GM23338 (cell line): ENCODE measurements at regions not wholly inside any gene's neighbourhood (a gene's known extent, or its start where the extent isn't known, plus 50 kb on each side); places are given as distances from the start of the nearest gene placed in this dataset.

Experiments
- ATAC-seq: fragments of 200-7000 bp; cut with Tn5 transposase; 3 replicates; pipeline ENCODE4 v1.9.1; 2020
- DNase-seq: peaks from one replicate; pipeline ENCODE4 v3.0.0-alpha.2; 2015; ENCODE audit warnings: low spot score
- H2AFZ ChIP-seq: fragments of 200-600 bp; sonication (generic); 2 replicates; pipeline ENCODE4 v1.8.0; 2016; ENCODE audit warnings: antibody characterized with exemption, mild to moderate bottlenecking, moderate library complexity
- H3F3A ChIP-seq: fragments of 200-600 bp; sonication (generic); replicated peaks from 2 replicates; pipeline ENCODE4 v1.8.0; 2017; ENCODE audit warnings: antibody characterized with exemption, mixed run types, low read depth
- H3K27ac ChIP-seq: fragments of 200-600 bp; sonication (generic); 2 replicates; pipeline ENCODE4 v1.6.1; 2016; ENCODE audit warnings: low read depth
- H3K27me3 ChIP-seq: fragments of 200-600 bp; sonication (generic); 2 replicates; pipeline ENCODE4 v1.8.0; 2016; ENCODE audit warnings: mild to moderate bottlenecking, mixed run types, moderate library complexity; ENCODE audit not compliant: insufficient read depth
- H3K36me3 ChIP-seq: fragments of 200-600 bp; sonication (generic); 2 replicates; pipeline ENCODE4 v1.8.0; 2016; ENCODE audit warnings: mild to moderate bottlenecking; ENCODE audit not compliant: insufficient read depth
- H3K4me1 ChIP-seq: fragments of 200-600 bp; sonication (generic); 2 replicates; pipeline ENCODE4 v1.8.0; 2016; ENCODE audit warnings: mild to moderate bottlenecking, moderate library complexity; ENCODE audit not compliant: insufficient read depth
- H3K4me2 ChIP-seq: fragments of 200-600 bp; sonication (generic); 2 replicates; pipeline ENCODE4 v1.7.1; 2017; ENCODE audit warnings: mixed run types
- H3K4me3 ChIP-seq: fragments of 200-600 bp; sonication (generic); 2 replicates; pipeline ENCODE4 v1.6.1; 2016; ENCODE audit warnings: mixed run types
- H3K79me2 ChIP-seq: fragments of 200-600 bp; sonication (generic); replicated peaks from 2 replicates; pipeline ENCODE4 v1.8.0; 2017; ENCODE audit warnings: mild to moderate bottlenecking; ENCODE audit not compliant: insufficient read depth
- H3K9me2 ChIP-seq: fragments of 200-600 bp; sonication (generic); 2 replicates; pipeline ENCODE4 v1.8.0; 2017; ENCODE audit not compliant: insufficient read depth
- H4K20me1 ChIP-seq: fragments of 200-600 bp; sonication (generic); replicated peaks from 2 replicates; pipeline ENCODE4 v1.8.0; 2017; ENCODE audit warnings: mild to moderate bottlenecking; ENCODE audit not compliant: insufficient read depth
- H3K27ac Mint-ChIP-seq: 2 replicates; pipeline ENCODE4 v1.8.0; 2020; ENCODE audit warnings: inconsistent platforms, mild to moderate bottlenecking, moderate library complexity, mixed read lengths
- H3K27me3 Mint-ChIP-seq: 3 replicates; pipeline ENCODE4 v1.8.0; 2022; ENCODE audit warnings: low read depth, mild to moderate bottlenecking, moderate library complexity, mixed read lengths, inconsistent platforms; ENCODE audit not compliant: insufficient read depth, poor library complexity
- H3K36me3 Mint-ChIP-seq: 3 replicates; pipeline ENCODE4 v1.8.0; 2021; ENCODE audit warnings: low read depth, mild to moderate bottlenecking, inconsistent platforms, moderate library complexity, mixed read lengths
- H3K4me1 Mint-ChIP-seq: 3 replicates; pipeline ENCODE4 v1.8.0; 2020; ENCODE audit warnings: mild to moderate bottlenecking, inconsistent platforms, mixed read lengths
- H3K4me3 Mint-ChIP-seq: 3 replicates; pipeline ENCODE4 v1.8.0; 2021; ENCODE audit warnings: moderate library complexity, mild to moderate bottlenecking, inconsistent platforms, mixed read lengths
- H3K9me3 Mint-ChIP-seq: 3 replicates; pipeline ENCODE4 v1.8.0; 2020; ENCODE audit warnings: moderate library complexity, mild to moderate bottlenecking, inconsistent platforms, mixed read lengths
- CTCF ChIP-seq, 2 experiments: fragments of 200-600 bp in 1 of 2; sonication (generic) in 1 of 2; conservative IDR thresholded peaks; 2 replicates each; pipeline versions ENCODE4 v1.5.1 to v1.6.1; 2016 to 2017; ENCODE audit warnings: antibody characterized with exemption in 2 of 2, low read depth in 2 of 2, mild to moderate bottlenecking in 2 of 2, moderate library complexity in 1 of 2
- ETS1 ChIP-seq: IDR thresholded peaks from 2 replicates; pipeline ENCODE4 v1.6.1; 2016; ENCODE audit warnings: antibody characterized with exemption
- EZH2 ChIP-seq: fragments of 200-600 bp; sonication (generic); IDR thresholded peaks from one replicate; pipeline ENCODE4 v1.8.0; 2017; ENCODE audit warnings: antibody characterized with exemption, mild to moderate bottlenecking, low read depth; ENCODE audit not compliant: unreplicated experiment
- EZH2phosphoT487 ChIP-seq: fragments of 200-600 bp; sonication (generic); IDR thresholded peaks from one replicate; pipeline ENCODE4 v1.8.1; 2018; ENCODE audit warnings: antibody characterized with exemption; ENCODE audit not compliant: unreplicated experiment
- POLR2AphosphoS5 ChIP-seq: IDR thresholded peaks from 2 replicates; pipeline ENCODE4 v1.6.1; 2016; ENCODE audit warnings: antibody characterized with exemption, low read depth
- REST ChIP-seq: IDR thresholded peaks from one replicate; pipeline ENCODE4 v1.6.1; 2018; ENCODE audit warnings: antibody characterized with exemption; ENCODE audit not compliant: unreplicated experiment
- ZNF462 ChIP-seq: fragments of 250-450 bp; sonication (Bioruptor Pico); IDR thresholded peaks from 2 replicates; pipeline ENCODE4 v1.5.0; 2020; ENCODE audit warnings: mild to moderate bottlenecking, moderate library complexity

GRCh38 chr14:22184830-22185168, 404.2 kb downstream of the DAD1 start:
- Mint-ChIP-seq H3K36me3 (no peaks in the 10 kb centered on the region), H3K4me1 (no peaks in the 10 kb centered on the region), H3K27ac (no peak overlapping the region), H3K4me3 (no peak overlapping the region), H3K9me3 (no peaks in the 10 kb centered on the region), H3K27me3 (no peaks in the 10 kb centered on the region)
- H3K79me2 ChIP-seq: no peaks in the 10 kb centered on the region
- H3K27ac ChIP-seq: no peak overlapping the region
- H3K4me3 ChIP-seq: no peak overlapping the region
- no peak for DNase-seq
- H3K9me2 ChIP-seq: no peaks in the 10 kb centered on the region
- no peak overlapping the region for H3K4me2 ChIP-seq
- no peak for ATAC-seq
- no peak overlapping the region for H2AFZ ChIP-seq
- no peaks in the 10 kb centered on the region for H3F3A ChIP-seq
- H3K36me3 ChIP-seq: no peaks in the 10 kb centered on the region
- H3K27me3 ChIP-seq: no peaks in the 10 kb centered on the region
- H3K4me1 ChIP-seq: no peaks in the 10 kb centered on the region
- no peak for TF ChIP-seq REST
- TF ChIP-seq EZH2: no peak
- TF ChIP-seq CTCF (conservative IDR thresholded peaks at IDR 0.05; ENCODE audit: low read depth in 2 of 2): no peak
- TF ChIP-seq POLR2AphosphoS5: no peak
- no peak for TF ChIP-seq EZH2phosphoT487
- no peak for TF ChIP-seq ETS1
- TF ChIP-seq ZNF462: no peak
- H4K20me1 ChIP-seq: no peaks in the 10 kb centered on the region
